ENCODE measurements at regions not wholly inside any gene's neighbourhood (a gene's known extent, or its start where the extent isn't known, plus 50 kb on each side); places are given as distances from the start of the nearest gene placed in this dataset.

DNA sequence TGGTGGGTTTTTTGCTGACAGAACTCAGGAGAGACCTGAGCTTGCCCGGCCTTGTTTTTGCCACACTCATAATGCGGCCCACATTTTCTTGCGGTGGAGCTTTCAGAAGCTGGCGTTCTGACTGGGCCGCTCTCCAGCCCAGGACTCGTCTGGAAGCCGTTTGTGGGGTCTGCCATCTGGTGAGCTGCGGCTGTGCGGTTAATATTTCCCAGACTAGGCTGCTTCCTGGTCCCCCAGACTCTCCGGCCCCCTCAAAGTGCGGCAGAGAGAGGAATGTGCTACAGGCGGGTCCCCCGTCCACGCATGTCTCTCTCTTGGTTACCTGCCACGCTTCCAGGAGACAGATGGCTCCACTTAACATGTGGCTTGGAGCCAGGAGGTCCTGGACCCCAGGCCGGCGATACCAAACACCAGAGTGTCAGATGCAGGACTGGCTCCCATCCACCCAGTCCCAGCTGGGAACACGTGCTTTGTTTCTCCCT lies 128.9 kb upstream of the PMEPA1 start:
- DNase-seq (no peak), ATAC-seq (no peak)
- Mint-ChIP-seq H3K36me3 (no peaks in the 10 kb centered on the region), H3K9me3 (no peaks in the 10 kb centered on the region), H3K27ac (no peak overlapping the region), H3K27me3 (ENCODE audit: low read depth in 2 of 2) (no peaks in the 10 kb centered on the region), H3K4me1 (no peaks in the 10 kb centered on the region), H3K4me3 (no peak overlapping the region)
- H3K4me1 ChIP-seq (ENCODE audit: control insufficient read depth, insufficient read depth, low read length), result no peaks in the 10 kb centered on the region
- no peaks in the 10 kb centered on the region for H3K27me3 ChIP-seq (ENCODE audit: control insufficient read depth, insufficient read depth, low read length)
- intact Hi-C loops (cut with micrococcal nuclease), result no loop called here
- no peak overlapping the region for H3K4me3 ChIP-seq (ENCODE audit: low read length)
- 86% methylated on average over 18 of the region's 18 CpGs for WGBS (ENCODE audit: insufficient coverage)
- H3K9me3 ChIP-seq (ENCODE audit: control insufficient read depth, insufficient read depth, low read length), result no peaks in the 10 kb centered on the region
- H3K36me3 ChIP-seq (ENCODE audit: control insufficient read depth, insufficient read depth, low read length), result no peaks in the 10 kb centered on the region
- H3K27ac ChIP-seq (ENCODE audit: low read length), result no peak overlapping the region
- no peak for TF ChIP-seq CTCF (IDR thresholded peaks at IDR 0.05)

GRCh38 chr20:57837208-57838035 lies 127.6 kb upstream of the PMEPA1 start:
- Histone ChIP-seq H3K36me3 (ENCODE audit: control insufficient read depth, insufficient read depth, low read length) (no peaks in the 10 kb centered on the region), H3K27ac (ENCODE audit: low read length) (no peak overlapping the region), H3K27me3 (ENCODE audit: control insufficient read depth, insufficient read depth, low read length) (no peaks in the 10 kb centered on the region), H3K4me1 (ENCODE audit: control insufficient read depth, insufficient read depth, low read length) (no peaks in the 10 kb centered on the region), H3K4me3 (ENCODE audit: low read length) (no peak overlapping the region), H3K9me3 (ENCODE audit: control insufficient read depth, insufficient read depth, low read length) (no peaks in the 10 kb centered on the region)
- H3K36me3 Mint-ChIP-seq, result no peaks in the 10 kb centered on the region
- intact Hi-C loops (cut with micrococcal nuclease), result no loop called here
- H3K27me3 Mint-ChIP-seq (ENCODE audit: low read depth in 2 of 2), result peaks cover 0 to 3% of the 10 kb centered on the region in 2 donors
- no peak overlapping the region for H3K4me3 Mint-ChIP-seq
- no peak for DNase-seq
- ATAC-seq, result no peak
- WGBS (ENCODE audit: insufficient coverage), result 83% methylated on average over 24 of the region's 24 CpGs
- no peak for TF ChIP-seq CTCF (IDR thresholded peaks at IDR 0.05)
- H3K9me3 Mint-ChIP-seq, result no peaks in the 10 kb centered on the region
- H3K27ac Mint-ChIP-seq, result no peak overlapping the region
- no peaks in the 10 kb centered on the region for H3K4me1 Mint-ChIP-seq

DNA sequence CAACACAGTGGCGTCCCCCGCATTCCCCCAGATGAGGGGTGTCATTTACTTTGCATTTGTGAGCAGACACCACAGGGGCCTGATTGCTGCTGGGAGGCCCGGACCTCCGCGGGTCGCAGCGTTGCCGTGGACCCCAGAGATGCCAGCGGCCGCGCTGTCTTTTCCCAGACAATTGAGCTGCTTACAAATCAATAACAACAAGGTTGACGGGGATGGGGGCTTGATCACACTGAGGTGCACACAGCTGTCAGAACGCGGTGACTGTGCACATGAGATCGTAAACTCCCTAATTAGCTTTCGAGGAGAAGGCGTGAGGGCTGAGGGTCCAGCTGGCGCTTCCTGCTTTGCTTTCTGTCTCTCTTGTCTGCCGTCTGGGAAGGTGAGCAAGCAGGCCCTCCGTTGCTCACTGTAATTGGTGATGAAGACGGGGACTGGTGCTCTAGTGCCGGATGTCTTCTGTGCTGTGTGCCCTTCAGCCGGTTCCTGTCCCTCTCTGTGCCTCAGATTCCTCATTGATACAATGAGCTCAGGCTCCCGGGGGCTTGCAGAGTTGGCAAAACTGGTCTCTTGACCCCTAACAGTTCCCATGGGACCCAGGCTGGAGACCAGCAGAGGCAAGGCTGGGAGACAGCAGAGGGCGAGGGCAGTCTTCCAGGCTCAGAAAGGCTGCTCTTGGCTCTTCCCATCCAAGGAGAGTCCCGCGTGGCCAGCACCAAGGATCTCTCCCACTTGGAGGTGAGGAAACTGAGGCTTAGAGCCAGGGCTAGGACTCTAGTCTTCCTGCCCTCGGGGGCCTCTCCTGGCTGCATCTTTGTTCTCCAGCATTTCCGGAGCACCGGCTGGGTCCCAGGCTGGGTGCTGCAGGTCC lies 126.0 kb upstream of the PMEPA1 start:
- H3K36me3 Mint-ChIP-seq, result no peaks in the 10 kb centered on the region
- ATAC-seq, result no peak
- Histone ChIP-seq H3K27ac (ENCODE audit: low read length) (no peak overlapping the region), H3K27me3 (ENCODE audit: control insufficient read depth, insufficient read depth, low read length) (no peaks in the 10 kb centered on the region), H3K36me3 (ENCODE audit: control insufficient read depth, insufficient read depth, low read length) (no peaks in the 10 kb centered on the region), H3K4me3 (ENCODE audit: low read length) (no peak overlapping the region), H3K4me1 (ENCODE audit: control insufficient read depth, insufficient read depth, low read length) (no peaks in the 10 kb centered on the region), H3K9me3 (ENCODE audit: control insufficient read depth, insufficient read depth, low read length) (no peaks in the 10 kb centered on the region)
- WGBS (ENCODE audit: insufficient coverage), result 81% methylated on average over 30 of the region's 30 CpGs
- no peak overlapping the region for H3K4me3 Mint-ChIP-seq
- intact Hi-C loops (cut with micrococcal nuclease), result no loop called here
- no peak for DNase-seq
- no peaks in the 10 kb centered on the region for H3K4me1 Mint-ChIP-seq
- H3K27ac Mint-ChIP-seq, result no peak overlapping the region
- peaks cover 0 to 3% of the 10 kb centered on the region in 2 donors for H3K27me3 Mint-ChIP-seq (ENCODE audit: low read depth in 2 of 2)
- TF ChIP-seq CTCF (IDR thresholded peaks at IDR 0.05), result no peak
- no peaks in the 10 kb centered on the region for H3K9me3 Mint-ChIP-seq

Data from natural killer cell (primary cell).